PC-3 (cell line): ENCODE measurements at regions not wholly inside any gene's neighbourhood (a gene's known extent, or its start where the extent isn't known, plus 50 kb on each side); places are given as distances from the start of the nearest gene placed in this dataset.

ENCODE experiments used
- ATAC-seq: fragments of 200-7000 bp; cut with Tn5 transposase; 2 replicates; pipeline ENCODE4 v1.9.1; 2020; ENCODE audit warnings: mild to moderate bottlenecking, moderate library complexity
- BruUV-seq: library from RNA; stranded (reverse); fragments of 400-500 nt; replicated peaks from 2 replicates; lab custom pipeline; 2021; lab: Mats Ljungman, UMichigan
- CTCF ChIA-PET: fragments of 300-600 bp; sonication (Branson Sonifier 250); formaldehyde crosslinking; loops from one replicate; lab custom pipeline; 2022; ENCODE audit warnings: antibody characterized with exemption; lab: Charles Lee
- POLR2A ChIA-PET: fragments of 300-600 bp; sonication (Branson Sonifier 250); formaldehyde crosslinking; loops from one replicate; lab custom pipeline; 2022; ENCODE audit warnings: antibody characterized with exemption; ENCODE audit not compliant: unreplicated experiment; lab: Charles Lee
- DNase-seq: peaks from one replicate; pipeline ENCODE4 v3.0.0-alpha.2; 2015
- H2AFZ ChIP-seq: fragments of 300-600 bp; sonication (generic); 2 replicates; pipeline ENCODE4 v1.6.0; 2016; ENCODE audit warnings: antibody characterized with exemption, low read length
- H3F3A ChIP-seq: fragments of 300-600 bp; sonication (generic); one replicate; pipeline ENCODE4 v1.6.0; 2017; ENCODE audit warnings: antibody characterized with exemption, low read length, control low read depth, mild to moderate bottlenecking; ENCODE audit not compliant: unreplicated experiment
- H3K27ac ChIP-seq: fragments of 300-600 bp; sonication (generic); 2 replicates; pipeline ENCODE4 v1.5.1; 2016; ENCODE audit warnings: mild to moderate bottlenecking, low read length
- H3K27me3 ChIP-seq: fragments of 300-600 bp; sonication (generic); 2 replicates; pipeline ENCODE4 v1.6.1; 2016; ENCODE audit warnings: low read length, mixed read lengths
- H3K36me3 ChIP-seq: fragments of 300-600 bp; sonication (generic); 2 replicates; pipeline ENCODE4 v1.6.1; 2016; ENCODE audit warnings: low read depth, mixed run types, low read length, mixed read lengths
- H3K4me1 ChIP-seq: fragments of 300-600 bp; sonication (generic); 2 replicates; pipeline ENCODE4 v1.5.1; 2016; ENCODE audit warnings: low read length; ENCODE audit not compliant: insufficient read depth
- H3K4me2 ChIP-seq: fragments of 300-600 bp; sonication (generic); 2 replicates; pipeline ENCODE4 v1.6.0; 2016; ENCODE audit warnings: low read length
- H3K4me3 ChIP-seq: fragments of 300-600 bp; sonication (generic); 2 replicates; pipeline ENCODE4 v1.5.1; 2016; ENCODE audit warnings: mild to moderate bottlenecking, low read length, mixed read lengths
- H3K79me2 ChIP-seq: fragments of 300-600 bp; sonication (generic); 2 replicates; pipeline ENCODE4 v1.6.1; 2017; ENCODE audit warnings: low read length, mixed read lengths
- H3K9ac ChIP-seq: fragments of 300-600 bp; sonication (generic); 2 replicates; pipeline ENCODE4 v1.6.0; 2016; ENCODE audit warnings: mild to moderate bottlenecking, low read length
- H3K9me2 ChIP-seq: fragments of 300-600 bp; sonication (generic); replicated peaks from 2 replicates; pipeline ENCODE4 v1.6.1; 2016; ENCODE audit warnings: mixed run types, low read length, mixed read lengths
- H3K9me3 ChIP-seq: fragments of 300-600 bp; sonication (generic); 2 replicates; pipeline ENCODE4 v1.6.1; 2016; ENCODE audit warnings: low read length, mixed read lengths
- H4K20me1 ChIP-seq: fragments of 300-600 bp; sonication (generic); 2 replicates; pipeline ENCODE4 v1.6.1; 2016; ENCODE audit warnings: low read length, mixed read lengths
- EZH2 ChIP-seq: fragments of 300-600 bp; sonication (generic); IDR thresholded peaks from one replicate; pipeline ENCODE4 v1.6.1; 2017; ENCODE audit warnings: antibody characterized with exemption, mild to moderate bottlenecking, low read length; ENCODE audit not compliant: unreplicated experiment
- EZH2phosphoT487 ChIP-seq: fragments of 300-600 bp; sonication (generic); IDR thresholded peaks from 2 replicates; pipeline ENCODE4 v1.6.1; 2018; ENCODE audit warnings: mild to moderate bottlenecking, antibody characterized with exemption, low read length, borderline replicate concordance
- intact Hi-C: fragments of 100-400 bp; cut with micrococcal nuclease; formaldehyde crosslinking; loops from 2 replicates; pipeline ENCODE4 v1.9.0; 2023
- TF ChIP-seq, protein P1 (sequence below): fragments of 300-600 bp; sonication (generic); conservative IDR thresholded peaks from 2 replicates; pipeline ENCODE4 v1.5.1; 2017; ENCODE audit warnings: antibody characterized with exemption, low read depth, mild to moderate bottlenecking, low read length

DNA sequence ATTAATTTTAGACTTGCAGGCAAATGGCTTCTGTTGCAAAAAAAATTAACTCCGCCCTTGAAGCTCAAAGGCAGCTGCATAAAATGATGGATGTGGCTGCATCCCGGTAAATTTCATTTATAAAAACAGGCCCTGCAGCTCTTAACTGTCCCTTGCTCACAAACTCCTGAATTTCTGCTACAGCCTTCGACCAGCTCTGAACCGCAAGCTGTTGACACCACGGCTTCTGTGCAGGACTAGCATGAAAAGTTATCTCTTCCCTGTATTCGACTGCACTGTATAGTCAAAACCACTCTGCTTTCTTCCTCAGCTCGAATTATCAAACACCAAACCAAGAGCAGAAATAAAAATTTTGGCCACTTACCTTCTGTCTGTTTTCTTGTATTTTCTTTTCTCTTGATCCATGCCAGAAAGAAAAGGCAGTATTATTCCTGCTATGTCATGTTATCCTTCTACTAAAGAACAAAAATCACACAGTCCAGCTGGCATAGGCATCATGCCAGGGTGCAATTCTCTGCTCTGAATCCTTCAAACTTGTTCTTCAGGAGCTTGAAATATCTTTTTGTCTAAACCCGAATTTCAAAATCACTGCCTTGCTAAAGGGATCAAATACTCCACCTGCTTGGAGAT is 195.5 kb upstream of the NCAM2 start:
- TF ChIP-seq, protein P1, sequence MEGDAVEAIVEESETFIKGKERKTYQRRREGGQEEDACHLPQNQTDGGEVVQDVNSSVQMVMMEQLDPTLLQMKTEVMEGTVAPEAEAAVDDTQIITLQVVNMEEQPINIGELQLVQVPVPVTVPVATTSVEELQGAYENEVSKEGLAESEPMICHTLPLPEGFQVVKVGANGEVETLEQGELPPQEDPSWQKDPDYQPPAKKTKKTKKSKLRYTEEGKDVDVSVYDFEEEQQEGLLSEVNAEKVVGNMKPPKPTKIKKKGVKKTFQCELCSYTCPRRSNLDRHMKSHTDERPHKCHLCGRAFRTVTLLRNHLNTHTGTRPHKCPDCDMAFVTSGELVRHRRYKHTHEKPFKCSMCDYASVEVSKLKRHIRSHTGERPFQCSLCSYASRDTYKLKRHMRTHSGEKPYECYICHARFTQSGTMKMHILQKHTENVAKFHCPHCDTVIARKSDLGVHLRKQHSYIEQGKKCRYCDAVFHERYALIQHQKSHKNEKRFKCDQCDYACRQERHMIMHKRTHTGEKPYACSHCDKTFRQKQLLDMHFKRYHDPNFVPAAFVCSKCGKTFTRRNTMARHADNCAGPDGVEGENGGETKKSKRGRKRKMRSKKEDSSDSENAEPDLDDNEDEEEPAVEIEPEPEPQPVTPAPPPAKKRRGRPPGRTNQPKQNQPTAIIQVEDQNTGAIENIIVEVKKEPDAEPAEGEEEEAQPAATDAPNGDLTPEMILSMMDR, result no peak
- TF ChIP-seq EZH2phosphoT487 (no peak), EZH2 (no peak)
- H3K4me2 ChIP-seq, result no peak overlapping the region
- H2AFZ ChIP-seq, result no peak overlapping the region
- H3F3A ChIP-seq, result no peaks in the 10 kb centered on the region
- no peak overlapping the region for H3K4me3 ChIP-seq
- H3K79me2 ChIP-seq, result no peaks in the 10 kb centered on the region
- POLR2A ChIA-PET, result no interaction called here
- no peak for ATAC-seq
- H3K27ac ChIP-seq, result no peak overlapping the region
- intact Hi-C loops, result no loop called here
- H3K36me3 ChIP-seq, result no peaks in the 10 kb centered on the region
- H3K9me3 ChIP-seq, result no peaks in the 10 kb centered on the region
- no peak overlapping the region for H3K9ac ChIP-seq
- H3K27me3 ChIP-seq, result no peaks in the 10 kb centered on the region
- no peaks in the 10 kb centered on the region for H3K9me2 ChIP-seq
- CTCF ChIA-PET, result no interaction called here
- DNase-seq, result no peak
- BruUV-seq, result no TSS peak
- H3K4me1 ChIP-seq, result no peaks in the 10 kb centered on the region
- no peaks in the 10 kb centered on the region for H4K20me1 ChIP-seq

DNA sequence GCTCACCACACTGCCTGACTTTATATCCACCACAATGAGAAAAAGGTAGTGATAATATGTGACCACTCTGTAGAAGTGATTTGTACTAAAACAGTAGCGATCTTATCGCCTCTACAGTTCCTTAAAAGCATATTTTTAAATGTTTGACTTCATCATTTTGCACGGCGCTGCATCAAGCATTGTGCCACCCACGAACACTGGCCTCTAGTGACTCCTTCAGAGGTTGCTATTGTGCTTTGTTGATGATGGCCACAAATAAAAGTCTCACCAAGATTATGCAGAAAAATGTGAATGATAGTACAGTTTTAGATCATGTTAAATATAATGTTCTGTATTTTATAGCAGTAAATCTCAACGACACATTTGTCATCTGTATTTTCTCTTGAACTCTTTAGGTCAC is 186.5 kb upstream of the NCAM2 start:
- Histone ChIP-seq H3K27ac (no peak overlapping the region), H4K20me1 (no peaks in the 10 kb centered on the region), H2AFZ (no peak overlapping the region), H3K27me3 (no peaks in the 10 kb centered on the region), H3K79me2 (no peaks in the 10 kb centered on the region), H3K9me2 (no peaks in the 10 kb centered on the region), H3K36me3 (no peaks in the 10 kb centered on the region), H3K4me3 (no peak overlapping the region), H3F3A (no peaks in the 10 kb centered on the region), H3K4me1 (no peaks in the 10 kb centered on the region), H3K4me2 (no peak overlapping the region), H3K9me3 (no peaks in the 10 kb centered on the region), H3K9ac (no peak overlapping the region)
- ChIA-PET CTCF (no interaction called here), POLR2A (no interaction called here)
- no TSS peak for BruUV-seq
- TF ChIP-seq EZH2 (no peak), EZH2phosphoT487 (no peak)
- TF ChIP-seq, protein P1, result no peak
- DNase-seq (no peak), ATAC-seq (no peak)
- intact Hi-C loops, result no loop called here

DNA sequence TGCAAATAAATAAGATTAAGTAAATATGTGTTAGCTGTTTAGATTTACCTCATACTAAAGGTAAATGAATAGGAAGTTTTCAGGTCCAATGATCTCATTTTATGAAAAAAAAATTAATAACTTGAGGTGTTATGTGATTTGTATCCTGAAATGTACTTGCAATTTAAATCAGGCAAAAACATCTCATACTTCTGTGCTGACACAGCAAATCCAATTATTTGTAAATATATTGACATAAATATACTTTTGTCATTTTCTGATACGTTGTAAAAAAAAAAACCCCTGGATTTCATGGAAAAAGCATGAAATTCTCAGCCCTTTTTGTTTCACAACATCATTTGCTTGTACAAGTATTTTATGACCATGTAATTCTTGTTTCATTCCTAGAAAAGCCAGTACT is 184.1 kb upstream of the NCAM2 start:
- intact Hi-C loops, result no loop called here
- Histone ChIP-seq H3K27me3 (no peaks in the 10 kb centered on the region), H3K9me3 (no peaks in the 10 kb centered on the region), H3K27ac (no peak overlapping the region), H3K36me3 (no peaks in the 10 kb centered on the region), H3K4me1 (no peaks in the 10 kb centered on the region), H3K9ac (no peak overlapping the region), H2AFZ (no peak overlapping the region), H3F3A (no peaks in the 10 kb centered on the region), H3K9me2 (no peaks in the 10 kb centered on the region), H3K4me3 (no peak overlapping the region), H4K20me1 (no peaks in the 10 kb centered on the region), H3K79me2 (no peaks in the 10 kb centered on the region), H3K4me2 (no peak overlapping the region)
- ATAC-seq (no peak), DNase-seq (no peak)
- TF ChIP-seq, protein P1, result no peak
- TF ChIP-seq EZH2 (no peak), EZH2phosphoT487 (no peak)
- CTCF ChIA-PET, result no interaction called here
- BruUV-seq, result no TSS peak
- POLR2A ChIA-PET, result no interaction called here
